ENCODE measurements at regions not wholly inside any gene's neighbourhood (a gene's known extent, or its start where the extent isn't known, plus 50 kb on each side); places are given as distances from the start of the nearest gene placed in this dataset.

DNA sequence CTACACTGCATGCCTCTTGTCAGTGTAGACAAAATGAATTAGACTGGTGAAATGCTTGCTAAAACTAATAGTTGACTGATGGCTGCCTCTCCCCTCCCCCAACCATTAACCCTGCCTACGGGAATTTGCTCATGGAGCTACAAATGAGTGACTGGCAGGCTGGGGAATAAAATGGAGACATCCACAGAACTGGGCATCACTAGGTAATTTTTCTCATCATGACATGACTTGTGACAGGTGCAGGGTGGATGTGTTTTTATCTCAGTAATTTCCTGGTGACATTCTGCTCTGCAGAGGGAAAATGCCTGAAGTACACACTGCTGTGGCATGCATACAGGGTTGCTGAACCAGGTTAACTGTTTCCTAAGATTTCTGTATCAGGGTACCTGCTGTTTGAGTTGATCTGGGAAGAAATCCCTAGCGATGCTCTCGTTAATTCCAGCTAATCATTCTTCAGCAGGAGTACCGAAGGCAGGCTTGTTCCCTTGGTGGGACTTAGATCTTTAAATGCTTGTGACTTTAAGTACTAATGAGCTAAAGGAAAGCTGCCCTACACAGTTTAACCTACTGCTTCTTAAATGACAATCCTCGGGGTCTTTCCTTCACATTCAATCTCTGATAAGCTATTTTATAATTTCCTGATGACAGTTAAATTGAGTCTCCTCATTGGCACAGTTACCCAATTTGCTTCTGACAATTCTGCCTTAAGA is 376.3 kb upstream of the LCORL start:
- no peak for DNase-seq
- WGBS (ENCODE audit: low lambda C conversion rate): 30% methylated on average over 5 of the region's 5 CpGs

DNA sequence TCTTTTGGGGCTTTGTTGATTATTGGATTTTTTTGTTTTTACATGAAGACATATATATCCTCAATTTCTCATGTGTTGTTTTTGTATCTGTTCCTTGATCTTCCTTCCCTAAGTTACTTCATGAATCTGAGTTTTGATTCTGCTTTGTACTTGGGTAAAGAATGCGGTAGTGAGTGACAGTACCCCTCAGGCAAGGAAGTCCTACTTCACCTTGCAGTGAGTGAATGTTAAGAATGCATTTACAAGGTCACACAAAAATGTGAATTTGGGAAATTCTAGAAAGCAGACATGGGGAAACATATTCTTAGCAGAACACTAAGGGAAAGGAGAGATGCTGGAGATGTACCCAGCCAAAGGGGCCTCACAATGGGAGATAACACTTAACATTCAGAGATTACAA is 373.1 kb upstream of the LCORL start:
- Histone ChIP-seq H3F3A (replicated peaks; ENCODE audit: insufficient read depth) (no peaks in the 10 kb centered on the region), H3K27me3 (ENCODE audit: insufficient read depth) (no peaks in the 10 kb centered on the region), H3K9me2 (no peaks in the 10 kb centered on the region), H3K4me3 (ENCODE audit: low read depth in 2 of 2, low read length in 1 of 2) (no peak overlapping the region), H3K79me2 (ENCODE audit: insufficient read depth) (no peaks in the 10 kb centered on the region), H2AFZ (ENCODE audit: low read depth) (no peak overlapping the region), H3K4me2 (no peak overlapping the region), H3K9me3 (no peaks in the 10 kb centered on the region), H3K9ac (no peak overlapping the region), H4K20me1 (ENCODE audit: insufficient read depth) (no peaks in the 10 kb centered on the region), H3K36me3 (replicated peaks in 1 of 2; ENCODE audit: control insufficient read depth in 1 of 2, insufficient read depth in 2 of 2, low read length in 1 of 2) (no peaks in the 10 kb centered on the region), H3K4me1 (ENCODE audit: control insufficient read depth in 1 of 2, insufficient read depth in 2 of 2, low read depth in 1 of 2, low read length in 1 of 2) (peaks cover 0 to 4% of the 10 kb centered on the region in 2 experiments; a peak in 1 of 4 replicates), H3K27ac (ENCODE audit: low read depth in 2 of 2, low read length in 1 of 2) (no peak overlapping the region)
- no peak for TF ChIP-seq ELF1 (IDR thresholded peaks at IDR 0.05)
- no peak for DNase-seq
- POLR2A ChIA-PET: no interaction called here
- CTCF ChIA-PET: interaction anchor here (0.6 kb wide), 1 partner anchor 500 kb away, joined by 3 read pairs; no protein-coding TSS in a partner anchor
- 17% methylated on average over 1 of the region's 1 CpG for WGBS (ENCODE audit: low lambda C conversion rate)

More for the DNA sequence above, 376.3 kb upstream of the LCORL start:
- ChIA-PET CTCF (interaction anchor here (1.2 to 1.4 kb wide), 2 partner anchors 9 to 18 kb away, joined by 3 to 4 read pairs; no protein-coding TSS in a partner anchor), POLR2A (no interaction called here)
- no peak overlapping the region for H3K4me2 ChIP-seq
- TF ChIP-seq GATA2 (CRISPR knock-in tag; IDR thresholded peaks at IDR 0.05) (no peak), FOSL2 (IDR thresholded peaks at IDR 0.05; ENCODE audit: borderline replicate concordance, low read depth) (no peak), NRF1 (IDR thresholded peaks at IDR 0.05; ENCODE audit: low read depth, low read length) (no peak), TCF12 (IDR thresholded peaks at IDR 0.05) (no peak), ELF1 (IDR thresholded peaks at IDR 0.05) (no peak), EP300 (IDR thresholded peaks at IDR 0.05; ENCODE audit: borderline replicate concordance in 1 of 2, low read depth in 1 of 2, low read length in 1 of 2) (no peak)
- TF ChIP-seq, protein P1, sequence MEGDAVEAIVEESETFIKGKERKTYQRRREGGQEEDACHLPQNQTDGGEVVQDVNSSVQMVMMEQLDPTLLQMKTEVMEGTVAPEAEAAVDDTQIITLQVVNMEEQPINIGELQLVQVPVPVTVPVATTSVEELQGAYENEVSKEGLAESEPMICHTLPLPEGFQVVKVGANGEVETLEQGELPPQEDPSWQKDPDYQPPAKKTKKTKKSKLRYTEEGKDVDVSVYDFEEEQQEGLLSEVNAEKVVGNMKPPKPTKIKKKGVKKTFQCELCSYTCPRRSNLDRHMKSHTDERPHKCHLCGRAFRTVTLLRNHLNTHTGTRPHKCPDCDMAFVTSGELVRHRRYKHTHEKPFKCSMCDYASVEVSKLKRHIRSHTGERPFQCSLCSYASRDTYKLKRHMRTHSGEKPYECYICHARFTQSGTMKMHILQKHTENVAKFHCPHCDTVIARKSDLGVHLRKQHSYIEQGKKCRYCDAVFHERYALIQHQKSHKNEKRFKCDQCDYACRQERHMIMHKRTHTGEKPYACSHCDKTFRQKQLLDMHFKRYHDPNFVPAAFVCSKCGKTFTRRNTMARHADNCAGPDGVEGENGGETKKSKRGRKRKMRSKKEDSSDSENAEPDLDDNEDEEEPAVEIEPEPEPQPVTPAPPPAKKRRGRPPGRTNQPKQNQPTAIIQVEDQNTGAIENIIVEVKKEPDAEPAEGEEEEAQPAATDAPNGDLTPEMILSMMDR (IDR thresholded peaks at IDR 0.05): no peak
- no peak overlapping the region for H3K9ac ChIP-seq
- no peak overlapping the region for H3K27ac ChIP-seq (ENCODE audit: low read depth in 2 of 2, low read length in 1 of 2)
- no peaks in the 10 kb centered on the region for H3K79me2 ChIP-seq (ENCODE audit: insufficient read depth)
- H3K9me3 ChIP-seq: no peaks in the 10 kb centered on the region; the same call in 1 of the 2 replicates
- no peaks in the 10 kb centered on the region for H3F3A ChIP-seq (replicated peaks; ENCODE audit: insufficient read depth)
- no peaks in the 10 kb centered on the region for H3K27me3 ChIP-seq (ENCODE audit: insufficient read depth)
- H3K36me3 ChIP-seq (replicated peaks in 1 of 2; ENCODE audit: control insufficient read depth in 1 of 2, insufficient read depth in 2 of 2, low read length in 1 of 2): no peaks in the 10 kb centered on the region
- H3K4me1 ChIP-seq (ENCODE audit: control insufficient read depth in 1 of 2, insufficient read depth in 2 of 2, low read depth in 1 of 2, low read length in 1 of 2): peaks cover 0 to 4% of the 10 kb centered on the region in 2 experiments; a peak in 1 of 4 replicates
- H3K4me3 ChIP-seq (ENCODE audit: low read depth in 2 of 2, low read length in 1 of 2): no peak overlapping the region
- no peaks in the 10 kb centered on the region for H4K20me1 ChIP-seq (ENCODE audit: insufficient read depth)
- no peaks in the 10 kb centered on the region for H3K9me2 ChIP-seq
- H2AFZ ChIP-seq (ENCODE audit: low read depth): no peak overlapping the region

DNA sequence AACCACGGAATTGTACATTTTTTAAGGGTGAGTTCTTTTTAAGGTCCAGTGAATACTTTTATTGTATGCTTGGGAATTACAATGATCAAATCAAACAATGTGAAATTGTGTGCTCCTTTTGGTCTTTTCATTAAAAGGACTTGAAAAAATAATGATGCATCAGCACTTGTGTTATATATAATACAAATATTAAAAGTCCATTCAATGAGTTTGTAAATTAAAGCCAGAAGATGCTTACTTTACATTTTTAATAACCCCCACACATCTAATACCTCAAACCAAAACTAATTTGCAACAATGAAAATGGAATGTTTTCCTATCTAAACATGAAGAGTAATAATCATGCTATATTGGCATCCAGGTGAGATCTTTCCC is 369.8 kb upstream of the LCORL start:
- Histone ChIP-seq H3K4me1 (ENCODE audit: control insufficient read depth in 1 of 2, insufficient read depth in 2 of 2, low read depth in 1 of 2, low read length in 1 of 2) (no peaks in the 10 kb centered on the region), H4K20me1 (ENCODE audit: insufficient read depth) (no peaks in the 10 kb centered on the region), H3K9me2 (no peaks in the 10 kb centered on the region), H3F3A (replicated peaks; ENCODE audit: insufficient read depth) (no peaks in the 10 kb centered on the region), H3K36me3 (replicated peaks in 1 of 2; ENCODE audit: control insufficient read depth in 1 of 2, insufficient read depth in 2 of 2, low read length in 1 of 2) (no peaks in the 10 kb centered on the region), H3K9me3 (no peaks in the 10 kb centered on the region; the same call in 1 of the 2 replicates), H3K27ac (ENCODE audit: low read depth in 2 of 2, low read length in 1 of 2) (no peak overlapping the region), H3K4me2 (no peak overlapping the region), H3K4me3 (ENCODE audit: low read depth in 2 of 2, low read length in 1 of 2) (no peak overlapping the region), H3K27me3 (ENCODE audit: insufficient read depth) (no peaks in the 10 kb centered on the region), H3K79me2 (ENCODE audit: insufficient read depth) (no peaks in the 10 kb centered on the region), H3K9ac (no peak overlapping the region), H2AFZ (ENCODE audit: low read depth) (no peak overlapping the region)
- ChIA-PET CTCF (no interaction called here), POLR2A (no interaction called here)
- WGBS (ENCODE audit: low lambda C conversion rate): 10% methylated on average over 1 of the region's 1 CpG
- TF ChIP-seq TEAD4 (IDR thresholded peaks at IDR 0.05; ENCODE audit: borderline replicate concordance, insufficient read depth) (no peak), POLR2AphosphoS5 (IDR thresholded peaks at IDR 0.05; ENCODE audit: low read depth, low read length) (no peak), FOXM1 (IDR thresholded peaks at IDR 0.05; ENCODE audit: low read depth) (no peak), FOXJ3 (CRISPR knock-in tag; IDR thresholded peaks at IDR 0.05) (no peak), GATA2 (CRISPR knock-in tag; IDR thresholded peaks at IDR 0.05) (no peak), MEF2A (IDR thresholded peaks at IDR 0.05; ENCODE audit: borderline replicate concordance, low read depth) (no peak), ELF1 (IDR thresholded peaks at IDR 0.05) (no peak), NRF1 (IDR thresholded peaks at IDR 0.05; ENCODE audit: low read depth, low read length) (no peak), RFX5 (IDR thresholded peaks at IDR 0.05; ENCODE audit: low read length) (no peak), GABPA (IDR thresholded peaks at IDR 0.05; ENCODE audit: low read depth) (no peak)
- TF ChIP-seq, protein P1 (IDR thresholded peaks at IDR 0.05): no peak
- TF ChIP-seq, protein P2, sequence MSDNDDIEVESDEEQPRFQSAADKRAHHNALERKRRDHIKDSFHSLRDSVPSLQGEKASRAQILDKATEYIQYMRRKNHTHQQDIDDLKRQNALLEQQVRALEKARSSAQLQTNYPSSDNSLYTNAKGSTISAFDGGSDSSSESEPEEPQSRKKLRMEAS (IDR thresholded peaks at IDR 0.05; ENCODE audit: low read depth): no peak
- TF ChIP-seq, protein P3, sequence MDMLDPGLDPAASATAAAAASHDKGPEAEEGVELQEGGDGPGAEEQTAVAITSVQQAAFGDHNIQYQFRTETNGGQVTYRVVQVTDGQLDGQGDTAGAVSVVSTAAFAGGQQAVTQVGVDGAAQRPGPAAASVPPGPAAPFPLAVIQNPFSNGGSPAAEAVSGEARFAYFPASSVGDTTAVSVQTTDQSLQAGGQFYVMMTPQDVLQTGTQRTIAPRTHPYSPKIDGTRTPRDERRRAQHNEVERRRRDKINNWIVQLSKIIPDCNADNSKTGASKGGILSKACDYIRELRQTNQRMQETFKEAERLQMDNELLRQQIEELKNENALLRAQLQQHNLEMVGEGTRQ (IDR thresholded peaks at IDR 0.05; ENCODE audit: borderline replicate concordance, low read depth, low read length): no peak
- DNase-seq: no peak

All from SK-N-SH (cell line).